ENCODE measurements at regions not wholly inside any gene's neighbourhood (a gene's known extent, or its start where the extent isn't known, plus 50 kb on each side); places are given as distances from the start of the nearest gene placed in this dataset.

DNA sequence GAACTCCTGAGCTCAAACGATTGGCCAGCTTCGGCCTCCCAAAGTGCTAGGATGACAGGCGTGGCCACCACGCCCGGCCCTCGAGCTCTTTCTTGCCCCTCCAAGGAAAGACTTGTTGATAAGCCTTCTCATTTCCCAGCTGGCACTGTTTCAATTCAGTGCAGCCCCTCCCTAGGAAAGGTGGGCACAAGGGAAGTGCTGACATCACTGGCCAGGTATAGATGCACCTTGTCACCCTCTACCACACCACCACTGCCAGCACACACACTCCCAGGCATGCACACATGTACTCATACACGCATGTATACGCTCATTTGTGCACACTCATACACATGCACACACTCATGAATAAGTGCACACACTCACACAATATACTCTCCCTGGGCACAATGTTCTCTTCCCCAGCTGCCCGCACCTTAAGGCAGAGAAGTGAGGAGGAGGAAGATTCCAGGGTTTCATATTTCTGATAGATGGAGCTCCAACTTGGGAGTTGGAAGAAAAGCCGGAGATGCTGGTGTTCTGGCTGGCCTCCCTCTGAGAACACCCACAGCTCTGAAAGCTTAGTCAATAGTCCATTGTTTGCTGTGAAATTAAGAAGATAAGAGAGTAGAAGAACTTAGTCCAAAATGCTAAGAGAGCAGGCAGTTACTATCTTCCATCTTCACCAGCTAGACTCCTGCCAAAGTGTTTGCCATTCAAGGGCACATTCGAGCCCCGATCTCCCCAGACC lies 196.7 kb downstream of the FOXO1 start:
- TF ChIP-seq, protein P1, sequence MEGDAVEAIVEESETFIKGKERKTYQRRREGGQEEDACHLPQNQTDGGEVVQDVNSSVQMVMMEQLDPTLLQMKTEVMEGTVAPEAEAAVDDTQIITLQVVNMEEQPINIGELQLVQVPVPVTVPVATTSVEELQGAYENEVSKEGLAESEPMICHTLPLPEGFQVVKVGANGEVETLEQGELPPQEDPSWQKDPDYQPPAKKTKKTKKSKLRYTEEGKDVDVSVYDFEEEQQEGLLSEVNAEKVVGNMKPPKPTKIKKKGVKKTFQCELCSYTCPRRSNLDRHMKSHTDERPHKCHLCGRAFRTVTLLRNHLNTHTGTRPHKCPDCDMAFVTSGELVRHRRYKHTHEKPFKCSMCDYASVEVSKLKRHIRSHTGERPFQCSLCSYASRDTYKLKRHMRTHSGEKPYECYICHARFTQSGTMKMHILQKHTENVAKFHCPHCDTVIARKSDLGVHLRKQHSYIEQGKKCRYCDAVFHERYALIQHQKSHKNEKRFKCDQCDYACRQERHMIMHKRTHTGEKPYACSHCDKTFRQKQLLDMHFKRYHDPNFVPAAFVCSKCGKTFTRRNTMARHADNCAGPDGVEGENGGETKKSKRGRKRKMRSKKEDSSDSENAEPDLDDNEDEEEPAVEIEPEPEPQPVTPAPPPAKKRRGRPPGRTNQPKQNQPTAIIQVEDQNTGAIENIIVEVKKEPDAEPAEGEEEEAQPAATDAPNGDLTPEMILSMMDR (IDR thresholded peaks at IDR 0.05; ENCODE audit: low read length), result no peak
- TF ChIP-seq EZH2 (IDR thresholded peaks at IDR 0.05; ENCODE audit: borderline replicate concordance, low read length), result no peak
- no peaks in the 10 kb centered on the region for H3F3A ChIP-seq (ENCODE audit: insufficient read depth, low read length)
- no peaks in the 10 kb centered on the region for H3K9me2 ChIP-seq (ENCODE audit: low read depth, low read length)
- no peak overlapping the region for H2AFZ ChIP-seq (ENCODE audit: low read length)
- H4K20me1 ChIP-seq (ENCODE audit: insufficient read depth, low read length), result no peaks in the 10 kb centered on the region
- no peak overlapping the region for H3K27ac ChIP-seq (ENCODE audit: low read depth, low read length, poor library complexity, severe bottlenecking)
- no peak overlapping the region for H3K4me2 ChIP-seq (ENCODE audit: low read length)
- peaks cover 14% of the 10 kb centered on the region for H3K4me1 ChIP-seq (ENCODE audit: insufficient read depth, low read length, severe bottlenecking)
- no peak overlapping the region for H3K9ac ChIP-seq (ENCODE audit: low read length)
- H3K9me3 ChIP-seq (ENCODE audit: low read length), result no peaks in the 10 kb centered on the region
- peaks cover 54% of the 10 kb centered on the region for H3K36me3 ChIP-seq (ENCODE audit: insufficient read depth, low read length)
- H3K4me3 ChIP-seq (ENCODE audit: low read depth, low read length, poor library complexity, severe bottlenecking), result no peak overlapping the region
- H3K27me3 ChIP-seq (ENCODE audit: insufficient read depth, low read length), result no peaks in the 10 kb centered on the region
- H3K79me2 ChIP-seq (ENCODE audit: insufficient read depth, low read length), result no peaks in the 10 kb centered on the region

DNA sequence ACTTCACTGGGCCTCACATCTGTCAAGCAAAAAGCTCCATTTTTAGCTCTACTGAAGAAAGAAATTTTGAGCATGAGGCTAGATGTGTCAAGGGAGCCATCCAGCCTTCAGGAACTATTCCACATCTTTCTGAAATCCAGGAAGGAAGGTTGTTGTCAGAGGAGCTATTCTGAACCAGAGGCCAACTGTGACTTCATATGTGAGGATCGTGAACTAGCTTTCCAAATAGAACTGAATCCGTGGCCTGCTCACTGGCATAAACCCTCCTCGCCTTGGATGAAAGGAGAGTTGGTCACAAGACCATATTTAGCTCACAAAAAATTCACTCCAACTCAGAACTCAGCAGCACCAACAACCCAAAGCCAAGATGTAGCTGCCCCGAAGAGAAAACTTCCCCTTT lies 195.8 kb downstream of the FOXO1 start:
- Histone ChIP-seq H3K79me2 (ENCODE audit: insufficient read depth, low read length) (no peaks in the 10 kb centered on the region), H3K4me1 (ENCODE audit: insufficient read depth, low read length, severe bottlenecking) (peaks cover 7% of the 10 kb centered on the region), H3K36me3 (ENCODE audit: insufficient read depth, low read length) (peaks cover 47% of the 10 kb centered on the region), H3K27me3 (ENCODE audit: insufficient read depth, low read length) (no peaks in the 10 kb centered on the region), H2AFZ (ENCODE audit: low read length) (no peak overlapping the region), H3K4me3 (ENCODE audit: low read depth, low read length, poor library complexity, severe bottlenecking) (no peak overlapping the region), H3K9ac (ENCODE audit: low read length) (no peak overlapping the region), H3K9me3 (ENCODE audit: low read length) (no peaks in the 10 kb centered on the region), H3K9me2 (ENCODE audit: low read depth, low read length) (no peaks in the 10 kb centered on the region), H4K20me1 (ENCODE audit: insufficient read depth, low read length) (no peaks in the 10 kb centered on the region), H3F3A (ENCODE audit: insufficient read depth, low read length) (no peaks in the 10 kb centered on the region), H3K4me2 (ENCODE audit: low read length) (no peak overlapping the region), H3K27ac (ENCODE audit: low read depth, low read length, poor library complexity, severe bottlenecking) (no peak overlapping the region)
- TF ChIP-seq, protein P1 (IDR thresholded peaks at IDR 0.05; ENCODE audit: low read length), result no peak
- no peak for TF ChIP-seq EZH2 (IDR thresholded peaks at IDR 0.05; ENCODE audit: borderline replicate concordance, low read length)

DNA sequence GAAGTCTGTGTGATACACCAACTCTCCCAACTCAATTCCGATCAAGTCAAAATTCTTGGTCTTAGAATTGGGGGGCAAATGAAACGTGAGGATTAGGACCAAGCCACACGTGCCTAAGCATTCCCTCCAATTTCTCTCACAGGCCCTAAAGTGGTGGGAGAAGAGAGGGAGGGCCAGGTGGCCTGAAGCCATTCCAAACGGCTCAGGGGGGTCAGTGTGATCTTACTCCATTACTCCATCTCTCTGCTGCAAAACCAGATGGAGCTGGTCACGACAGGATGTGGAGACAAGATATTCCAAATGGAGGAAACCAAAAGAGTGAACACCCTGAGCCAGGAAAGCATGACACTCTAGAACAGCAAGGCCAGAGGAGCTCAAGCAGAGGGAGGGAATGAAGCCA lies 195.4 kb downstream of the FOXO1 start:
- Histone ChIP-seq H3K4me3 (ENCODE audit: low read depth, low read length, poor library complexity, severe bottlenecking) (no peak overlapping the region), H3K9me2 (ENCODE audit: low read depth, low read length) (no peaks in the 10 kb centered on the region), H2AFZ (ENCODE audit: low read length) (no peak overlapping the region), H3F3A (ENCODE audit: insufficient read depth, low read length) (no peaks in the 10 kb centered on the region), H3K36me3 (ENCODE audit: insufficient read depth, low read length) (peaks cover 42% of the 10 kb centered on the region), H3K79me2 (ENCODE audit: insufficient read depth, low read length) (no peaks in the 10 kb centered on the region), H3K9ac (ENCODE audit: low read length) (no peak overlapping the region), H3K27ac (ENCODE audit: low read depth, low read length, poor library complexity, severe bottlenecking) (no peak overlapping the region), H3K9me3 (ENCODE audit: low read length) (no peaks in the 10 kb centered on the region), H3K4me1 (ENCODE audit: insufficient read depth, low read length, severe bottlenecking) (peaks cover 9% of the 10 kb centered on the region), H3K27me3 (ENCODE audit: insufficient read depth, low read length) (no peaks in the 10 kb centered on the region), H3K4me2 (ENCODE audit: low read length) (no peak overlapping the region), H4K20me1 (ENCODE audit: insufficient read depth, low read length) (no peaks in the 10 kb centered on the region)
- no peak for TF ChIP-seq EZH2 (IDR thresholded peaks at IDR 0.05; ENCODE audit: borderline replicate concordance, low read length)
- TF ChIP-seq, protein P1 (IDR thresholded peaks at IDR 0.05; ENCODE audit: low read length), result no peak
